Activated CD4-positive, alpha-beta T cell treated with anti-CD3 and anti-CD28 coated beads for 24 hours (primary cell): ENCODE measurements at regions not wholly inside any gene's neighbourhood (a gene's known extent, or its start where the extent isn't known, plus 50 kb on each side); places are given as distances from the start of the nearest gene placed in this dataset.

Experiments used
- DNase-seq, 2 donors: peaks; one replicate each; pipeline ENCODE4 v3.0.0-alpha.2; 2020; ENCODE audit warnings: low read depth in 2 of 2

DNA sequence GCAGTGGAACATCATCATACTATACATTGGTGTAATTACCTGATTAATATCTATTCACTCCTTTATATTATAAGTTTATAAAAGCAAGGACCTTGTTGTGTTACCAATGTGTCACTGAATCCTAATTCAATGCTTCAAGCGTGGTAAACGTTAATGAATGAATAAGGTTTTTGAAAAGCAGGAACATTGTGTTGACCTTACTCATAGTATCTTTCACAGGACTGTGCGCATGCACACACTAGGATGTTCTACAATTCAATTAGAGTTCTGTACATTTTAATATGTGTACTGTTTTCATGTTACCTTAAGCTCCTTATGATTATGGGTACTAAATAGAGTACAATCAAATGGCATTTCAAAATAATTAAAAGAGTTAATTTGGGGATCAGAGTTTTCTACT, 578.5 kb downstream of the BMP2 start:
- DNase-seq: no peak

DNA sequence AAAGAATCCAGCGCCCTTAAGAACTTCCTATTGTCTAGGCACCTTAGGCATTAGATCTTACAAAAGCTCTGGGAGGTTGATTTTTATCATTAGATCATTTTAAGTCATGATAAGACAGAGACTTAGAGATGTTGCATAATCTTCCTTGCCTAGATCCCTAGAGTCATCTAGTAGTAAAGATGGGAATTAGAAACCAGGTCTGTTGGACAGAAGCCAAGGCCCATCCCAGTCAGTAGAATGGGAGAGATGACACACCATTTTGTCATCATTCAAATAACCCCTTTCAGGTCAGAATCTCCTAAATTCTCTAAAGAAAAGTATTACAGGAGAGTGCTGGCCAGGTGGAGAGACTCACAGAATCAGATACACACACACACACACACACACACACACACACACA, 579.1 kb downstream of the BMP2 start:
- DNase-seq: no peak

DNA sequence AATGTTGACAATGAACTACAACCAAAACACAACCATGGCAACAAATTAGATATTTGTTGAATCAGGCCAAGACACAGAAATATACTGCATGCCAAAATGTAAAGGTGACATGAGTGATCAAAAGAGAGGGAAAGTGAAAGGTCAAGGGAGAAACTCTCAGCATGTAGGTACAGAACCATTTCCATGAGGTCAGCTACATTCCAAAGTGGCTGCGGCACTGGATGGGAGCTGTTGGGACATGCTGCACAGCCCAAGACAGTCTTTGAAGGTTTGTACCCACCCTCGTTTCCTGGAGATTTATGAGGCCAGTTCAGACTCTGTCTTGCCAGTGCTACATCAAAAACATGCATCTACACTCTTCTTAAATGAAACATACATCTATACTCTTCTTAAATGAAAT, 579.9 kb downstream of the BMP2 start:
- DNase-seq: no peak

DNA sequence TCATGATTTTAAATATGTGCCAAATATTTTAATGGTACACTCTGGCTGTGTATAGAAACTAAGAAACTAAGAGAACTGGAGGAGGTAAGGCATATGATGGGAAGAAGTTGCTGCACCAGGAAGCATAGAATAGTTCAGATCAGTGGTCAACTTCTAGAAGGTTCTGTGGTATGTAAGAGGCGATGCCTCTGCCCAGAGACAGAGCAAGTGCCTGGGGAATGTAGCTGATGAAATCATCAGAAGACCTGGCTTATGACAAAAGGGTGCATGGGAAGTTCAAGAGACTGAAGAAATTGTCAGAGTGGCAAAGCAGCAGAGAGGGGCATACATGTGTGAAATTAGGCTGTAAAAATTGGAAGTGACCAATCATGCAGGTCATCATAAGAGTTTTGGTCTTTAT, 580.8 kb downstream of the BMP2 start:
- no peak for DNase-seq

DNA sequence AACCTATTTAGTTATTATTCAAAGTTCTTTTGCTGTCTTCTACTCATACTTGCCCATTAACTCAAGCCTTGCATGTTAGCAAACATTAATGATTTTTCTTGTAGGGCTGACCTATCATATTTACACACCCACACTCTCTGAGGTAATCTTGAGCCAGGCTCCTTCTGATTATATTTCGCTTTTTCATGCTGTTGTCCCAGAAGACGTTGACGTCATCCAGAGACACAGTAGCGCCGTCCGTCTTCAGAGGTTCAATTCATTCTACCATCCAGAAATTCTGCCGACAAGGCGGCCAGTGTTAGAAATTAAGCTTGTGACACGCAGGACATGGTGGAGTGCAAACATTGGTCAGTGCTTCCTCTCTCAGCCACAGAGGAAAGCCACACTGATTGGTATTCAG, 584.7 kb downstream of the BMP2 start:
- no peak for DNase-seq

DNA sequence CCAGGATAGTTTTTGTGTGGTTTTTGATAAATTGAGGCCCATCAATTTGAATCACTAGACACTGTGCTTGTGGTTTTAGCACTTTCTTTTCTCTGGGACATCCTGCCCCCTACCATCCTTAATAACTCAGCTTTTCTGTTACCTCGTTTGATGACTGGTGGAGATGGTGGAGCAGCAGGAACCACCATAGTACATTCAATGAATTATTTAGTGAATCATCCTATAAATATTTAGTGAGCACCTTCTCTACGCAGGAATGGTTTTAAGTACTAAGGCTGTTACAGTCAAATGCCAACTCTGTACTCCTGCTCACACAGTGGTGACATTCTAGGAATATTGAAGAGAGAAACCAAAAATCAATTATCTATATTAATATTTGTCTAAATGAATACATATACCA, 585.2 kb downstream of the HAO1 start:
- DNase-seq: no peak

DNA sequence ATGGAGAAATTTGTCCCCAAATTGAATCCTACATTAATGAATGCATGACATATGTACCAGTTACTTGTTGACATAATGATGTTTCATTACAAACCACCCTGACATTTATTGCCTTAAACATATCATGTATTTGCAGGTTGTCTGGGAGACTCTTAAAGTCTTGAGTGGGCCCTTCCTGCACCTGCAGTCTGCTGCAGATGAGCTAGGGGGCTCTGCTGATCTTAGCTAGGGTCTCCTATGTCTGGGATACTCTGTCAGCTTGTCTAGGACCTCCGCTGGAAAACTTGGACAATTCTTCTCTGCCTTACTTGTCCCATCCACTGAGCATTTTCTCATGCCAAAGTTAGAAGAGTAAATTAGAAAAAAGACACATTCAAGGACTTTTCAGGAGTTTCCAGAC, 581.6 kb downstream of the HAO1 start:
- no peak for DNase-seq

DNA sequence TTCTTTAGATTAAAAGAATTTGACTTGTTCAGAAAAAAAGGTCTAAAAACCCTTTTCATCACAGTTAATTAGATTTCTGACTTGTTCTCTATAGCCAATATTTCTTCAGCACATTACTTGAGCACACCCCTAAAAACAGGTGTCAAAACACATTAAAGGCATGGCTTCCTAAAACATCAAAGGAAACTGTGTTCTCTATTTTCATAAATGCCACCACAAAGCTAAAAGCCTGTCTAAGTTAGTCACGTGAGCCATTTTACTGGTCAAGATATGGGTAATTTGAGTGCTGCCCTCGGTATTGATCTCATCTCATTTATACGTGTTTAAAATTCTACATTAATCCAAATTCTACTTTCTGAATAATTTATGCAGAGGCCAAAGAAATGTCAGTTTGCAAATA, 580.5 kb downstream of the HAO1 start:
- no peak for DNase-seq

DNA sequence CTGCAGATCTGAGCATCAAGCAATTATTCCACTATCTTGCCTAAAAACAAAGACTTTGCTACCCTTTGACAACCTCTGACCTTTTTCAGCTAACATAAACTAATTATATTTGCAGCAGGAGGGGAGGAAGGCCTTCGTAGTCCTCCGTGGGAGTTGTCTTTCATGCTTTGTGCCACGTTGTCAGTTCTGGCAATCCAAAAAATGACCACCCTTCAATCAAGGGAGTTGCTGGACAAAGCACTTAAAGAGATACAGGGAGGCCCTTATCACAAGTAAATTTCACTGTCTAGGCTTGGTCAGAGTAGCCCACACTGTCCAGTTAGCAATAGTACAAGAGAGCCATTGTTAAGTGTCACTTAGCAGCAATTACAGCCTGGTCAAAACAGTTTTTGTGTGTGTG, 578.9 kb downstream of the HAO1 start:
- no peak for DNase-seq

DNA sequence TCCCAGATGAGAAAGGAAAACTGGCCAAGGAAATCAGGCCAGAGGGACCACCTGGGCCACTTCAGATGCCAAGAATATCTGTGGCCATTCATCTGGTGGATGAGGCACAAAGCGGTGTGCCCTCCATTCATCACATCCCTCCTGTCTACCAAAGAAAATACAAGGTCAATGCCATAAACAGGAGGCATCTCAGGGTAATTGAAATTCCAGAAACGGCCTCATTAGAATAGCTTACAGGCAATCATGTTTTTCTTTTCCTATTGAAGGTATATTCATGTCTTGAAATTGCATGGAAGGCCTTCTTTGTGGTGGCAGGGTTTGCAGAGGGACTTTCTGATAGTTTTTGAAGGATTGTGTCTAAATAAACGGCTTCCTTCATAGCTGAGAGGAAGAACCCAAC, 578.3 kb downstream of the HAO1 start:
- no peak for DNase-seq

DNA sequence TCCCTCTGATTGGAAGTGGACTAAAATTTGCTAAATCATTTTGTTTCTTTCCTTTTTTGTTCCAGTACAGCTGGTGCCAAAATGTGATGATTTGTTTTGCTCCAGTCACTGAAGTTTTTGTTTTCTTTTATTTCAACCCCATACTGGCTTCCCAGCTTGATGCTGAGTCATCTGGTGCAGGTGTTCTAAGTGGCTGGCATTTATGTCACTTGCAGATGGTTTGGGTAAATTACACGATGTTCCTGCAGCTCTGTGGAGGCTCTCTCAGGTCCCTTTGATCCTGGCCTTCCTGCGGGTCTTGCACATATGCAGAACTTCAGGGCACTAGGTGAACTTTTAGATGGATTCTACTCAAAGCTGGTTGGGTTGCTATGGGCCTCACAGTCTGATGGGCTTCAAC, 577.7 kb downstream of the HAO1 start:
- no peak for DNase-seq

DNA sequence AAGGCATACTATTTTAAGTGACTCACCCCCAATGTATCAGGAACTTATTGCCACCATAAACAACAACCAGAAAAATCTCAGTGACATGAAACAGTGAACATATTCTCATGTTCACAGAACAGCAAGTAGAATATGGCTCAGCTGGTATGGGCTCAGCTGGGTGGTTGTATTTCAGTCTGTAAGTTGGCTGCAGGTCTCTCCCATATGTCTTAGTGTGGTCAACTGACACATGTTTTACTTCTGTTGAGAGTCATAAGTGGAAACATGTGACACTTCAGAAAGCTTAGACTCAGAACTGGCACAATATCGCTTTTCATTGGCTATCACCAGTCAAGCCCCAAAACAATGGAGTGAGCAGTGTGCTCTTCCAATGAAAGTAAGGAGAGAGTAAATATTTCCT, 574.1 kb downstream of the HAO1 start:
- DNase-seq: no peak

DNA sequence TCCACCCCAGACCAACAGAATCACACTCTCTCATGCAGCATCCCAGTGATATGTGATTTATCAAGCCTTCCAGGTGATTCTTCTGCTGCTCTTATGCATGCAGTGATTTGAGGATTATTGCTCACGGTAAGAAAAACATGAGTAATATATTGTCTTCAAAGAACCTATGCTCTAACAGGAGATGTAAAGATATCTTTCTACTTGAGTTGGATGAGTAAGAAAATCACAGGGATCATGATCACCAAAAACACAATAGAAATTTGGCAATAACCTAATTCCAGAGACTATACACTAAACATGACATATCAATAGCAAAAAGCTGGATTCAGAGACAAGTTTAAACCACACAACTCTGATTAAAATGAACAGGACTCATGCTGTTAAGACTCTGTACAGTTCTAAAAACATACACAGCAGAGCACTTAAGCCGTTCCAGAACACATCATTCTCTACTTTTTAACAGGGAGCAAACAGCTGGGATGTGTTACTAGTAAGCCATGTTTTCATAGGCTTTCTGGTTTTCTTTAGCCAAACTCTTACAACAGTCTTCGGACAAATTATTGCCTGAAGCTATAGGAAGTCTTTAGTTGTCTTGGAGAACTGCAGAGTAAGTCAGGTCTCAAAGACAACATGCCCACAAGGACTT, 568.6 kb downstream of the HAO1 start:
- no peak for DNase-seq

DNA sequence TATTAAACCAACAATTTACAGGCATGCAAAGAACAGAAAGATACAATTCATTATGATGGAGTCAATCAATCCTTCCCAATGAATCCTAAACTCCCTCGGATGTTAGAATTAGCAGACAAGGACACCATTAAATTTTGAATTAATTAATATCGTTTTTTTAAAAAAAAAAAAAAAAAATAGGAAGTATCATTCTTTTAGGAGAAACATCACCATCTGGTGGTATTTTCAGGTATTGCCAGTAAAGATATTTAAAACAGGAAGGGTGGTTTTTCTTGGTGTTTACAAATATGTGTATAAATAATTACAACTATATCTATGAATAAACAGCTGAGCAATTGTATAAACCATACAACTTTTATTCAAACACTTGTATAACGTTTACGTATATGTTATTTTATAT, 564.4 kb downstream of the HAO1 start:
- DNase-seq: no peak

DNA sequence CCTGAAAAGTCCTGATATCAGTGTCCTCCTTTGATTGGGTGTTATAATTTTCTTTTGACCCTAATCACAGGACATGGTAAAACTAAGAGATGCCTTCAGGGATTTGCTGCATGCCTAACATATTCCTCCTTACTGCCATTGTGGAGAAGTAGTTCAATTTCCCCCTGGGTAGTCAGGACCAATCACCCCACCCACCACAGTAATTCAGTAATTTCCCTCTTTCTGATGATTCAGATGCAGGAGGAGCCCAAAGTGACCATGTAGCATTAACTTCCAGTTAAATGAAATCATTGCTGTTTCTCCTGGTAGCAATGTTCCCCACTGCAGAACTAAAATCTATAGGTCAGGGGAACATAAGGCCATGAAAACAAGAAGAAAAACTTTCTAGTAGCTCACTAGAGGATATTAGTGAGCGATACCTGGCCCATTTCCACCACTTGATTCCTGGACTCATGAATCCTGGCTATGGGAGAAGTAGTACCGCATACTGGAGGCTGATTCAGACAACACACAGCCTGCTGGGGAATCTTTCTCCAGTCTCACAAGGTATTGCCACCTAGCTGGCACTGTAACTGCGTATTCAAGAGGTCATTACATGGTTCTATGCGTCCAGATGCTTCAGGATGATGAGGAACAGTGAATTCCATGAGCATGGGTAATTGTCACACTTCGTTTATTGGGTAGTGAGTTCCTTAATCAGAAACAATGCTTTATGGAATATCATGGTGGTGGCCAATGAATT, 561.2 kb downstream of the HAO1 start:
- no peak for DNase-seq

DNA sequence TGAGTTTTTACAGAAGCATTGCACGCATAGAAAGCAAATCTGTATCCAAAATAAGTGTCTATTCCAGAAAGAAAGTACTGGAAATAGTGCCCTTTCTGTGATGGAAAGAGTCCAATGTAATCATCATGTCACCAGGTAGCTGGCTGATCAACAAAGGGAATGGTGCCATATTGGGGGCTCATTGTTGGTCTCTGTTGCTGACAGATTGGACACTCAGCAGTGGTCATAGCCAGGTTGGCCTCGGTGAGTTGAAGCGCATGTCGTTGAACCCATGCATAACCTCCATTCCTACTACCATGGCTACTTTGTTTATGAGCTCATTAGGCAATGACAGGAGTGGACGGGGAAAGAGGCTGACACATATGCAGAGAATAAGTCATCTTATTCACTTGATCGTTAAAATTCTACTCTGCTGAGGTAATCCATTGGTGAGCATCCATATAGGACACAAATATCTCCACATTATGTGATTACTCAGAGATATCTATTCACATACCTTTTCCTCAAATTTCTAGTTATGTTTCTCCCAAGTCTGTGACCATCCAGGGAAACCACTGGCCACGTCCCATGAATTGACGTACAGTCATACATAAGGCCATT, 560.5 kb downstream of the HAO1 start:
- DNase-seq: no peak

DNA sequence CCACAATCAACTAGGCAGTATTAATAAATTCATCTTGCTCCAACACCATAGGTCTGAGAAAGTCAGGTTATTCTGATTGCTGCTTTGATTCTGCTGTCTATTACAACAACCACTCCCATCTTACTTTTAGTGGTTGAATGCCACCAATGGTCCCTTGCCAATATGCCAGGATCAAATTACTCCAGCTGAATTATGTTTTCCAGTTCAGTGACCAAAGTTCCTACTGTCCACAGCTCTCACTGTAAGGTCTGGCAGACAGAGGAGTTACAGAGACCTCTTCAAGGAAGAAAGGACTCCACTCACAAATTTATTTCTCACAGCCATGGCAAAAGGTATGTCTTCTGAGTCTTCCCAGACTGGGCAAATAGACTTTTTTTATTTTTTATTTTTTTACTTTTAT, 557.0 kb downstream of the HAO1 start:
- no peak for DNase-seq

DNA sequence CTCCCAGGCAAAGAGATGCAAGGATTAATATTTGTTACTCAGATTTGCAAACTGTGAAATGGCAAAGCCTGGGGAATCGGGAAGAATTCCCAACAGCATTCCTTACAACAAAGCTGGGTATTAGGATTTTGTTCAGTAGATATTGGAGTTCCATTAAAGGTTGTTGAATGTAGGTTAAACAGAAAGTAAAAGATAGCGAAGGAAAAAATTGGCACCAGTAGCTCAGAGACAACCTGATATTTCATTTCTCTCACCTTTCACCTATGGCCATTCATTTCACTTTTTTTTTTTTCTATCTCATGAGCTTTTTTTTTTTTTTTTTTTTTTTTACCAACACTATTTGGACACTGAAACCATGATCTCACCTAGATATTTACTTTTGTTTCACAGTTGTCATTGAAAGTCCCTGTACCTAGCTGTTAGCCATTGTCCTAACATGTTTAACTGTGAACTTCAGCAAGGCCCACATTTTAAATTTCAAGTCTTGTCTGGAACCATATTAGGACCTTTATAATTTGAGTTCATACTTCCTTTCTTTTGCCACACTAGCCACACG, 552.5 kb downstream of the HAO1 start:
- no peak for DNase-seq

DNA sequence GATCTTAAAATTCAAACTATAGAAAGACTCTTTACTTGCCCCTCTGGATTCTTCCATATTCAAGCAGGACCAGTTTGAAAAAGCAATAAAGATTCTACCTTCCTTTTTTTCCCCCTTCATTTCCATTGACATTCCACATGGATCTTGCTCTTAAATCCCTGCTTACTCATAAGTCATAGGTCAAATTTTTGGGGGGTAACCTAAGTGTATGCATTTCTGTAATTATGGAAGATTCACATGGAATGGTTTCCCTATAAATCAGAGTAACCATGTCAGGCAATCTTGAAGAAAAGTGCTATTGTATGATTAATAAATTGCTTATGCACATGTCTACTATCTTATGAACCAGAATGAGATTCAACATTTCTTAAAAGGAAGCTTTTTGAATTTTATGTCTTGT, 551.0 kb downstream of the HAO1 start:
- no peak for DNase-seq

DNA sequence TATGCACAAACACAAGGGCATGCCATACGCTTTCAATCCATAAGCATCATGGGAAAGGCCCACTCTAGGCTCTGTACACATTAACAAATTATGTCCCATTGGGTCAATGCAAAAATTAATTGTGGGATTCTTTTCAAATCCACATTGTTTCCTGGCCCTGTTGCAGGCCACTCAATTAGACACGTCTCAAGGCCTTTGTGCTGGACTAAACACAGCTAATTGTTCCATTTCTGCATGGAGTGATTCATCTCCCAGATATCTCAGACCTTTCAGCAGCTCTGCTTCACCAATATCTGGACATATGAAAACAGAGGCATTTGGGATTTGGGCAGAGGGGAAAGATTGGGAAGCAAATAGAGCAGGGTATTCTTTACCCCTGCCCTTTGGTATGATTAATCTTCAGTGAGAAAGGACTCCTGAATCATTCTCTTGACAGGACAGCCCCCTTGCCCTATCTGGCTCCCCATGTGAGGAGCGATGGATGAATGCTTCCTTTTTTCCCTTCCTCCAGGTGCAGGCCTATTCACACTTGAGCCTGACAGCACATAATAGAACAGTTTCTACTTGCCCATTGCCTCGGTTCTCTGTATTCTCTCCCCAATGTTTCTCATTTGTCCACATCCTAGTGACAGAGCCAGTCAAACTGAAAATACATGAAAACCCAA, 547.6 kb downstream of the HAO1 start:
- no peak for DNase-seq

DNA sequence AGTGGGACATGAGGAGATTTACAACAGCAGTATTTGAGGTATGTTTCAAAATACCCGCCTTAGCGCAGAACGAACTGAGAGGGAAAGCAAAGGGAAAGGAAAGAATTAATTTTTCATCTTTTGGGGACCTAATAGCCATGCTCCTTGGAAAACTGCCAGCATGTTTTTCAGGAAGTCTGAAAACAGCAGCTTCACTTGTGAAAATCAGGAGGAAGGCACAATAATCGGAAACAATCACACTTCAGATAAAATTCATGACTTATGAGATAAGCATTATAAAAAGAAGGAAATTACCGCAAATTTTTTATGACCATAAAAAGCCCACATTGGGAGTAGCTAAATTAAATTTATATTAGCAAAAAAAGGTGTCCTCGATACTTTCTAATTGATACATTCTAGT, 541.1 kb downstream of the HAO1 start:
- DNase-seq: no peak

DNA sequence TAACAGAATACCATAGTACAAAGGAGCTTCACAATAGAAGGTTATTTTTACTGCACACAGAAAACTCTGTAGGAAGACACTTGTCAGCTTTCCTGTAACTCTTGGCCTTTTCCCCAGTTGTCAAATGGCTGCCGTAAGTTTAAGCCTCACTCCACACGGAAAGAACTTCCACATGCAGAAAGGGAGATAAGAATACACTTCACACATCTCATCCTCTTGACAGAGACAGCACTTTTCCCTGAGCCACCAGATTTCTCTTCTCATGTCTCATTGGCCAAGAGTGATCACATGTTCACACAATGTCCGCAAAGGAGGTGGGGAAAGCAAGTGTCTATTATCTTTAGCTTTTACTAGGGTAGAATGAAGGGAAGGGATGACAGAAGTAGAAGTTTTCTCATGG, 540.7 kb downstream of the HAO1 start:
- no peak for DNase-seq

DNA sequence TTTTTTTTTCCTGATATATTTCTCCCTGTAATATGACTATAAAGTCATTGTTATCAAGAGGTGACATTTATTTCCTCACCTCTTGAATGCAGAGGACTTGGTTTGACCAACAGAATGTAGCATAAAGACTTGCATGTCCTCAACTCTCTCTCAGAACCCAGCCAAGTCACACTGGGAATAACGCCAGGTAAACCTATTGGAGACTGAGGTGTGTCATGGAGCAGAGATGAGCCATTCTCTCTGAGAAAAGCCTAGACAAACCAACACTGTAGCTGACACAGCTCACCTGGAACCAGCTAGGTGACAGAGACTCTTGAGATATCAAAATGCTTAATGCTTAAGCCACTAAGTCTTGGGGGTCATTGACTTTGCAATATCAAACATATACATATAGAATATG, 533.6 kb downstream of the HAO1 start:
- DNase-seq: no peak
